PC-3 (cell line): ENCODE measurements at regions not wholly inside any gene's neighbourhood (a gene's known extent, or its start where the extent isn't known, plus 50 kb on each side); places are given as distances from the start of the nearest gene placed in this dataset.

Source experiments
- ATAC-seq: fragments of 200-7000 bp; cut with Tn5 transposase; 2 replicates; pipeline ENCODE4 v1.9.1; 2020; ENCODE audit warnings: mild to moderate bottlenecking, moderate library complexity
- BruUV-seq: library from RNA; stranded (reverse); fragments of 400-500 nt; replicated peaks from 2 replicates; lab custom pipeline; 2021; lab: Mats Ljungman, UMichigan
- CTCF ChIA-PET: fragments of 300-600 bp; sonication (Branson Sonifier 250); formaldehyde crosslinking; loops from one replicate; lab custom pipeline; 2022; ENCODE audit warnings: antibody characterized with exemption; lab: Charles Lee
- POLR2A ChIA-PET: fragments of 300-600 bp; sonication (Branson Sonifier 250); formaldehyde crosslinking; loops from one replicate; lab custom pipeline; 2022; ENCODE audit warnings: antibody characterized with exemption; ENCODE audit not compliant: unreplicated experiment; lab: Charles Lee
- DNase-seq: peaks from one replicate; pipeline ENCODE4 v3.0.0-alpha.2; 2015
- H2AFZ ChIP-seq: fragments of 300-600 bp; sonication (generic); 2 replicates; pipeline ENCODE4 v1.6.0; 2016; ENCODE audit warnings: antibody characterized with exemption, low read length
- H3F3A ChIP-seq: fragments of 300-600 bp; sonication (generic); one replicate; pipeline ENCODE4 v1.6.0; 2017; ENCODE audit warnings: antibody characterized with exemption, low read length, control low read depth, mild to moderate bottlenecking; ENCODE audit not compliant: unreplicated experiment
- H3K27ac ChIP-seq: fragments of 300-600 bp; sonication (generic); 2 replicates; pipeline ENCODE4 v1.5.1; 2016; ENCODE audit warnings: mild to moderate bottlenecking, low read length
- H3K27me3 ChIP-seq: fragments of 300-600 bp; sonication (generic); 2 replicates; pipeline ENCODE4 v1.6.1; 2016; ENCODE audit warnings: low read length, mixed read lengths
- H3K36me3 ChIP-seq: fragments of 300-600 bp; sonication (generic); 2 replicates; pipeline ENCODE4 v1.6.1; 2016; ENCODE audit warnings: low read depth, mixed run types, low read length, mixed read lengths
- H3K4me1 ChIP-seq: fragments of 300-600 bp; sonication (generic); 2 replicates; pipeline ENCODE4 v1.5.1; 2016; ENCODE audit warnings: low read length; ENCODE audit not compliant: insufficient read depth
- H3K4me2 ChIP-seq: fragments of 300-600 bp; sonication (generic); 2 replicates; pipeline ENCODE4 v1.6.0; 2016; ENCODE audit warnings: low read length
- H3K4me3 ChIP-seq: fragments of 300-600 bp; sonication (generic); 2 replicates; pipeline ENCODE4 v1.5.1; 2016; ENCODE audit warnings: mild to moderate bottlenecking, low read length, mixed read lengths
- H3K79me2 ChIP-seq: fragments of 300-600 bp; sonication (generic); 2 replicates; pipeline ENCODE4 v1.6.1; 2017; ENCODE audit warnings: low read length, mixed read lengths
- H3K9ac ChIP-seq: fragments of 300-600 bp; sonication (generic); 2 replicates; pipeline ENCODE4 v1.6.0; 2016; ENCODE audit warnings: mild to moderate bottlenecking, low read length
- H3K9me2 ChIP-seq: fragments of 300-600 bp; sonication (generic); replicated peaks from 2 replicates; pipeline ENCODE4 v1.6.1; 2016; ENCODE audit warnings: mixed run types, low read length, mixed read lengths
- H3K9me3 ChIP-seq: fragments of 300-600 bp; sonication (generic); 2 replicates; pipeline ENCODE4 v1.6.1; 2016; ENCODE audit warnings: low read length, mixed read lengths
- H4K20me1 ChIP-seq: fragments of 300-600 bp; sonication (generic); 2 replicates; pipeline ENCODE4 v1.6.1; 2016; ENCODE audit warnings: low read length, mixed read lengths
- EZH2 ChIP-seq: fragments of 300-600 bp; sonication (generic); IDR thresholded peaks from one replicate; pipeline ENCODE4 v1.6.1; 2017; ENCODE audit warnings: antibody characterized with exemption, mild to moderate bottlenecking, low read length; ENCODE audit not compliant: unreplicated experiment
- EZH2phosphoT487 ChIP-seq: fragments of 300-600 bp; sonication (generic); IDR thresholded peaks from 2 replicates; pipeline ENCODE4 v1.6.1; 2018; ENCODE audit warnings: mild to moderate bottlenecking, antibody characterized with exemption, low read length, borderline replicate concordance
- intact Hi-C: fragments of 100-400 bp; cut with micrococcal nuclease; formaldehyde crosslinking; loops from 2 replicates; pipeline ENCODE4 v1.9.0; 2023
- TF ChIP-seq, protein P1 (sequence below): fragments of 300-600 bp; sonication (generic); conservative IDR thresholded peaks from 2 replicates; pipeline ENCODE4 v1.5.1; 2017; ENCODE audit warnings: antibody characterized with exemption, low read depth, mild to moderate bottlenecking, low read length

DNA sequence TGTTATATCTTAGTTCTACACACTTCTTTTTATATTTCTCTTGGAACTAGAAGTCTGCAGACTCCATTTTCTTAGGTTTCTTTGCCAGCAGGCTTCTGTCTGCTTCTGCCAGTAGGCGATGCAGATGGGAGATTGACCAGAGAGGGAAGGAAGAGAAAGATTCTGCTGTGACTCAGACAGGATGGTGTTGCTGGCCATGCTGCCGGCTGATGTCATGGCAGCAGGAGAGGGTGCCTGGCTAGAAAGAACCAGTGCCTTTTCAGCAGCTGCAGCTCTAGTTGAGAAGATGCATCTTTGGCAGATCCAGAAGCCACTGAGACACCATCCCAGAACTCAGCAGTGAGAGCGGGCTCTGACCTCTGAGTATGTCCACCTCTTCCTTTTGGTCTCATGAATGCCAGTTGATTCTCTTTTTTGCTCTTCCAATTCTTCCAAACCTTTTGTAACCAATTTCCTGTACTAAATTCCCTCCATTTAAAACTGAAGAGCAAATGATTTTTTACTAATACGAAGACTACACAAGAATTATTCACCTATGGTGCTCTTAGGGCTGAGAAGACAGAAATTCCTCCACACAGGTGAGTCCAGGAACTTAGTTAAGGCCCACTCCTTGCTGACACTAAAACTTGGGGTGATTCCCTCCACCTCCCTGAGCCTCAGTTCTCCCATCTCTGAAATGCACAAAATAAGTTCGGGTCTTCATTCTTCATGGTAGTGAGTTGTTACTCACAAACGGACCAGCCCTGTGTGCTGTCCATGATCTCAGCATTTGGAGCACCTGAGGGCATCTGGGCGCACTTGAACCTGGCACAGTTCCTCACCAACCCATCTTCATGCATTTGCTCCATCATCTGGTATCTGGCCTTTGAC is 200.7 kb downstream of the MYCN start:
- CTCF ChIA-PET = no interaction called here
- intact Hi-C loops = no loop called here
- H4K20me1 ChIP-seq = no peaks in the 10 kb centered on the region
- H3K4me1 ChIP-seq = no peaks in the 10 kb centered on the region
- H3K36me3 ChIP-seq = no peaks in the 10 kb centered on the region
- no peak for TF ChIP-seq EZH2phosphoT487
- TF ChIP-seq, protein P1, sequence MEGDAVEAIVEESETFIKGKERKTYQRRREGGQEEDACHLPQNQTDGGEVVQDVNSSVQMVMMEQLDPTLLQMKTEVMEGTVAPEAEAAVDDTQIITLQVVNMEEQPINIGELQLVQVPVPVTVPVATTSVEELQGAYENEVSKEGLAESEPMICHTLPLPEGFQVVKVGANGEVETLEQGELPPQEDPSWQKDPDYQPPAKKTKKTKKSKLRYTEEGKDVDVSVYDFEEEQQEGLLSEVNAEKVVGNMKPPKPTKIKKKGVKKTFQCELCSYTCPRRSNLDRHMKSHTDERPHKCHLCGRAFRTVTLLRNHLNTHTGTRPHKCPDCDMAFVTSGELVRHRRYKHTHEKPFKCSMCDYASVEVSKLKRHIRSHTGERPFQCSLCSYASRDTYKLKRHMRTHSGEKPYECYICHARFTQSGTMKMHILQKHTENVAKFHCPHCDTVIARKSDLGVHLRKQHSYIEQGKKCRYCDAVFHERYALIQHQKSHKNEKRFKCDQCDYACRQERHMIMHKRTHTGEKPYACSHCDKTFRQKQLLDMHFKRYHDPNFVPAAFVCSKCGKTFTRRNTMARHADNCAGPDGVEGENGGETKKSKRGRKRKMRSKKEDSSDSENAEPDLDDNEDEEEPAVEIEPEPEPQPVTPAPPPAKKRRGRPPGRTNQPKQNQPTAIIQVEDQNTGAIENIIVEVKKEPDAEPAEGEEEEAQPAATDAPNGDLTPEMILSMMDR = no peak
- no peak for TF ChIP-seq EZH2
- no peak overlapping the region for H3K27ac ChIP-seq
- no peak overlapping the region for H3K4me2 ChIP-seq
- no peak overlapping the region for H2AFZ ChIP-seq
- no peak overlapping the region for H3K4me3 ChIP-seq
- H3K9ac ChIP-seq = no peak overlapping the region
- DNase-seq (no peak), ATAC-seq (no peak)
- BruUV-seq = no TSS peak
- H3K27me3 ChIP-seq = no peaks in the 10 kb centered on the region
- H3F3A ChIP-seq = no peaks in the 10 kb centered on the region
- H3K79me2 ChIP-seq = no peaks in the 10 kb centered on the region
- no peaks in the 10 kb centered on the region for H3K9me2 ChIP-seq
- POLR2A ChIA-PET = no interaction called here
- 0 out of 2 replicates have a peak, but pooled peaks cover 4% of the 10 kb centered on the region for H3K9me3 ChIP-seq

DNA sequence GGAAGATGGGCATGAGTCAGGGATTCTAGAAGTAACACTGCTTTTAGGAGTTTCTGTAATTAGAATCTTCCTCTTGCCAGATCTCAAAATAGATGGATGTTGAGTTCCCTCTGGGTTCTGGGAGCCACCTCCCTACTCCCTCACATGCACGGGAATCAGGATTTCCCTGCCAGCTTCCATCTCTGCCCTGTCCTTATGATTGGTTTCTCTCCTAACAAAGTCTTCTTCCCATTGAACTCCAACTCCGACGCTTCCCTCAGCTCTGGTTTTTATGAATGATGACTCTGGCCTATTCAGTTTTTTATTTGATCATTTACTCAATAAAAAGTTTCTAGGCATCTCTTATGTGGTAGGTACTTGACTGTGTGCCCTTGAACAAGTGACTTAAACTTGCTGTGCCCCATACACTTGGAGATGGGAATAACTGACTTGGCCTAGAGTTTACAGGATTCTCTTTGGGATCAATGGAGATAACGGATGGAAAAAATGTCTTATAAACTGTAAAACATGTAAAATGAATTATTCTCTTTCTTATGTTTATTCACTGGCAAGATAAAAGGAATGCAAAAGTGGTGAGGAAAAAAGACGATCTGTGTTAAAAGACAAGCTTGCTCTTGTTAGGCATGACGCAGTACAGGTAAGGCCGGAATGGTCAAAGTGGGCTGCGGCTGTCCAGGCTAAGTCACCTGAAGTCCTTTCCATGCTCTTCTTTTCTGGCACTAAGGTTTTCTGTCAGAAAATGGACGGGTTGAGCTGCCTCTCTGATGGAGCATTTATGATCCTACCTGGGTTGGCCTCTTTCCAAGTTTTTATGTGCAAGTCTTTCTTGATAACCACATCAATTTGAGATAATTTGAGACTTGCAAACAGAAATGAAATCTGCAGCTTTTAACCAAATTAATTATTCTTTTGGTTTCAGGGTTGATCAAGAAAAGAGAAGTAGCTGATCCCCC is 199.6 kb downstream of the MYCN start:
- ChIA-PET POLR2A (no interaction called here), CTCF (no interaction called here)
- Histone ChIP-seq H3K9me2 (no peaks in the 10 kb centered on the region), H3K27me3 (no peaks in the 10 kb centered on the region), H3K9ac (no peak overlapping the region), H3K27ac (no peak overlapping the region), H3K36me3 (no peaks in the 10 kb centered on the region), H3K9me3 (0 out of 2 replicates have a peak, but pooled peaks cover 4% of the 10 kb centered on the region), H3K4me2 (no peak overlapping the region), H3K4me3 (no peak overlapping the region), H3K79me2 (no peaks in the 10 kb centered on the region), H4K20me1 (no peaks in the 10 kb centered on the region), H2AFZ (no peak overlapping the region), H3F3A (no peaks in the 10 kb centered on the region), H3K4me1 (no peaks in the 10 kb centered on the region)
- no peak for ATAC-seq
- BruUV-seq = no TSS peak
- intact Hi-C loops = no loop called here
- TF ChIP-seq EZH2phosphoT487 = no peak
- no peak for TF ChIP-seq EZH2
- TF ChIP-seq, protein P1 = no peak
- DNase-seq = no peak
